Stimulated activated CD8-positive, alpha-beta memory T cell treated with anti-CD3 and anti-CD28 coated beads, Interleukin-7, amount 100 ng/mL, for 4 hours (primary cell): ENCODE measurements at regions not wholly inside any gene's neighbourhood (a gene's known extent, or its start where the extent isn't known, plus 50 kb on each side); places are given as distances from the start of the nearest gene placed in this dataset.

ENCODE experiments used
- DNase-seq, 2 donors: peaks; one replicate each; pipeline ENCODE4 v3.0.0-alpha.2; 2020; ENCODE audit warnings: low read depth in 2 of 2

DNA sequence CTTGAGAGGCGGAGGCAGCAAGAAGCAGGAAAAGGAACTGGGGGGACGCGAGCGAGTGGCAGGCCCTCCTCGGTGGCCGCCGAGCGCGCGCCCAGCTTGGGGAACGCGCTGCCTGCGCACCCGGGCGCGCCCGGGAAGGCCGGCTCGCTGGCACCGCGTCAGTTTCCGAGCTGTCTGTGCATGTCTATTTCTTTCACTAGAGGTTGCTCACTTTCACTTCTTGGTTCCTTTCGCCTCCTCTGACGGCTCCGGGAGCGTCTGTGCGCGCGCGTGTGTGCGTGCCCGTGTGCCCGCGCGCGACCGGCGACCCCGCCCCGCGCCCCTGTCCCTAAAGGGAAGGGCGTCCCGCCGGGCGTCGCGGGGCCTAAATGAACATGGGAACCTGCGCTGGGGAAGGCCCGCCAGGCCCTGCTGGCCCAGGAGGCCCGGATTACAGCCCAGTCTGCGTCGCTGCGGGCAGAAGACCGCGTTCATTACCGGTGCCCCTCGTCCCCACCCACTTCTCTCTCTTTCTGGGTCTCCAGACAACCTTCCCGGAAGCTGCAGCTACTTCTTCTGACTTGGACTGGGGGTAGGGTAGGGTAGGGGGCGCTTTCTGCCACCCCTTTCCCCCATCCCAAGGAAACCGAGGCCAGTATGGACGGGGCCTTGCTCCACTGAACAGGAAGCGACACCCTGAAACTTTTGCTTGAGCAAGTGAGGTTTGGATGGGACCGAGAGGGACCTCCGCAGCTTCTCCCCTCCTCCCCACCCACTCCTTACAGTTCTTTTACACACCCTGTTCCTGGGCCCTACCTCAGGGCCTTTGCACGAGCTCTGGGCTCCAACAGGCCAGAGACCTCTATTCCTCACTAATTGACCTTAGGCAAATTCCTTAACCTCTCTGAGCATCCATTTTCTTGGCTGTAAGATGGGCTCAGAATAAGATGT is 205.8 kb upstream of the IER5L start:
- DNase-seq, result peak; percentile 43 to 63

DNA sequence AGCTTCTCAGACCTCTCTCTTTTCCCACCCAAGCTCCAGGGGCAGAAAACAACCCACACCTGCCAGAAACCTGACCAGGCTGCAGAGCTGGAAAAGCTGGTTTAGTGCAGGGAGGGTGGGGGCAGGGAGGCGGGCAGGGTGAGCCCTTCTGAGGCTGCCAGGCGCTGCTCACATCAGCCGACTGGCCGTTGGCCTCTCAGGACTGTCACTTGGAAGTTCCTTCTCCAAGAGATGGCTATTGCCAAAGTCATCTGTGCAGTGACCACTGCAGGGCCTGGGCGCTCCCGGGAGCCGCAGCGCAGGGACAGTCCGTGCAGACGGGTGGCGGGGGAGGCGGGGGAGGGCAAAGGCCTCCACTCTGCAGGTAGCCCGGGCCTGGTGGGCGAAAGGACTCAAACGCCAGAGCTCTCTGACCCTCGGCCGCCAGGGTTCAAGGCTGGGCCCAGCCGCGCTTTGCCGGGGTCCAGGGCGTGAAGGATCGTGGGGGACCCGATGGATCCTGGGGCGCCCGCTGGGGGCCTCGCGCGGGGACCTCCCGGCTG is 205.0 kb upstream of the IER5L start:
- no peak for DNase-seq

DNA sequence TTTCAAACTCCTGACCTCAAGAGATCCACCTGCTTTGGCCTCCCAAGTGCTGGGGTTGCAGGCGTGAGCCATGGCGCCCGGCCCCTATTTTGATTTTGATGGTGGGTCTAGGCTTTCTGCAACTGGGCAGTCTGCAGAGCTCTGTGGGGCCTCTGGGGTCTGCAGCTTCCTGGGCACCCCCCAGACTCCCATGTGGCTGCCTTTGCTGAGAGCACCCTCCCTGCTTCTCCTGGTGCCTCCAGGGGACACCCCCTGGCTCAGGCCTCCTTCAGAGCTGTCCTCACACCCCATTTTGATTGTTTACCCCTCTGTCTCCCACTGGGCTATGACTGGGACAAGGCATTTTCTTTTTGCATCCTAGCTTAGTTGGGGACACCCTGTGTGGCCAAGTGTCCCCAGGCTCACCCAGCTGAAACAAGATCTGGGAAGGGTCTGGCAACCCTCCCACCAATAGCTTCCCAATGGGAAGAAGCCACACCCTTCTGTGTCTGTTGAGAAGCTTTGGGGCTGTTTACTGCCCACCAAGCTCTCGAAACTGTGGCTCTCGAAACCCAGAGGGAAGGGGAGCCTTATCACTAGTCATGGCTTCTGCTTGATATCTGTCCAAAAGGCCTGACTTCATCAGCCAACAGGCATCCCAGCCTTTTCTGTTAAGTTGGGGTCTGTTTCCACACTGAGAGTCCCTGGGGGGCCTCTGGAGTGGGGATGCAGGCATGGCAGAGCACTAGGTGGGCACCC is 204.4 kb upstream of the IER5L start:
- no peak for DNase-seq

DNA sequence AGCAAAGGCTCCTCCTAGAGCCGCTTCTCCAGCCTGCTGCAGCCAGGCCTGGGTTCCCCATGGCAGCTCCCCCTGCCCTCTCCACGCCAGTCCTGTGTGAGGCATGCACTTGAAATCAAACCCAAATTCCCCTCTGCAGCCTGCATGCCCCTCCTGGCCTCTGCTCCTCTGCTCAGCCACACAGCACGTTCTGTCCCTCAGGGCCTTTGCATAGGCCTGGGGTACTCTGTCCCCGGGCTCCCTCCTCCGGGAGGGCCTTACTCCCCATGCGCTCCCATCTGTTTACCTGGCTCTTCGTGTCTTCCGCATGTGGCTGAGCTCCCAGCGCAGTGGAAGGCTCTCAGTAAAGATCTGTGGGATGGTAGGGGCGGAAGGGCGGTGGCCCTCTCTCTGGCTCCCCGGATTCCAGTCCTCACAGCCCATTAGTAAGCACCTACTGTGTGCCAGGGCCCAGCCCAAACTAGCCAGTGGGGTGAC is 203.5 kb upstream of the IER5L start:
- no peak for DNase-seq

DNA sequence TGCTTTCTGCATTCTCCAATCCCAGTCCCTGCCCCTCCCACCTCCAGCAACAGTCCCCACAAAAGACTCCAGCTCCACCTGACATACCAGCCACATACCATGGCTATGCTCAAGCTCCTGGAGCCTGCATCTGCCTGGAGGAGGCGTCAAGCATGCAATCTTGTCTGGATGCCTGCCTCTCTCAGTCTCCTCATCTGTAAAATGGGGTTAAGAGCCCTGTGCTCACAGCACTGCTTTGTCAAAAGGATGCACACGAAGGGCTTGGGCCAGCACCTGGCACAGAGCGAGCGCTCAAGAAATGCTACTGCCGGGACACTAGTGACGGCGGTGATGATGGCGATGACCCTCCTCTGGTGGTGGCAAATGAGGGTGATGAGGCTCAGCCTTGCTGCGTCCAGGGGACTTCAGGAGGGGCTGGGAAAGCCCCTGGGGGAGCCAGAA is 202.9 kb upstream of the IER5L start:
- no peak for DNase-seq

DNA sequence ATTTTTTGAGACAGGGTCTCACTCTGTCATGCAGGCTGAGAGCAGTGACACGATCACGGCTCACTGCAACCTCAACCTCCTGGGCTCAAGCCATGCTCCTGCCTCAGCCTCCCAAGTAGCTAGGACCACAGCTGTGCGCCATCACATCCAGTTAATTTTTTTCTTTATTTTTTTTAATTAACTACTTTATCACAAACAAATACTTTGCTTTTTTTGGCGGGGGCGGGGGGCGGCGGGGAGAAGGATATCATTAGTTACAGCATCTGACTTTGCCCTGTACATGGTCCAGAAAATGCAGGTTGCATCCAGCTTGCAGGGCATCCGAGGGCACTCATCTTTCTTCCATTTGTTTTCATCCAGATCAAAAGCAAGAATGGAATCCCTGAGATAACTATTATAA is 201.8 kb upstream of the IER5L start:
- no peak for DNase-seq

DNA sequence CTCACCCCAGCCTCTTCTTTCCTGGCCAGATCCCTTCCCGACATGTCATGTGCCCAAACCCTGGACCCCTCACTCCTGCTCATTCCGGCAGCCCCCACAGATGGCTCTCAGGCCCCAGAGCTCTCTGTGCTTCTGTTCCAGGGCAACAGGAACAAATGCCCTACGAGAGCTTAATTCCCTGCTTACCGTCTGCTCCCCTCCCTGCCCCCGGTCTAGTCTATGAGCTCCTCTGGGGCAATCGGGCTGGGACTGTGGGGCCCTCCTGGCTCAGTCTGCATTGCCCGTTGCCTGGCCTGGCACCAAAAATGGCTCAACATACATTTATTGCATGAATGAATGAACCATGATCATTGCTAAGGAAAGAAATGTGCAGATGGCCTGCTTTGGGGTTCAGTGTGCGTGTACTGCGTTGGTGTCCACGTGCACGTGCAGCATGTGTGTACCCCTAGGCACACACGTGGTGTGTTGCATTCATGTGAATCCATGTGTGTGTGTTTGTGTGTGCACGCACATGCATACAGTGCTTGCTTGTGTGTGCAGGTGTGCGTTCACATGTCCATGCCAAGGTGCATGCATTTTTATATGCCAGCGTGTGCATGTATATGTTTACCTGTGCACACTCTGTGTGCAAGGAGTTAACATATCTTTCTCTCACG is 201.2 kb upstream of the IER5L start:
- no peak for DNase-seq

DNA sequence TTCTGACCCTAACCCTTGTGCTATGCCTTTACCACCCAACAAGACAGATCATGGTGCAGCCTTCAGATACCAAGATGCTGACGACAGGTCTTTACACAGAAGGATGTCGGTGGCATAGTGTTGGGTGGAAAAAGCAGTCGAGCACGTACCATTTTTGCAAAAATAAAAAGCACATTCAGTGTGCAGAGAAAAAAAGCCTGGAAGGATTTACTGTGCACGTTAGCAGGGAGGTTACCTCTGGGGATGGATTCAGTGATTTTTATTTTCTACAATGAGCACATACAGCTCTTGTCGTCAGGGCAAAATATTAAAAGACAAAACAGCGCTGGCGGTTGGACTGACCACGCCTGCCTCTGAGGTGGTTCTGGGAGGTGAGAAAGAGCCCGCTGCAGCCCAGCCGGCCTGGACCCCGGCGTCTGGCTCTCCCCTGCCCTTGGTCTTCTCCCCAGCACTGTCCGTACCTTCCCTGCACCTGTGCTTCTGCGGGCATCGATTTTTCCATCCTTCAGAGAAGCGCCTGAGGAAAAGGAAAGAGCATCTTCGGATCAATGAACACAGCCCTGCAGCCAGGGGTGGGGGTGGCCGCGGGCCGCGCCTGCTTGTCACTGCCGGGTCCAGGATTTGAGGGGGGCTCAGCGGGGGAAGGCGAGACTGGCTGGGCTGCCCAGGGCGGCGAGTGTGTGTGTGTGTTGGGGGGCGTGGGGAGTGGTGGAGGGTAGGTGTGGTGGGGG is 200.0 kb upstream of the IER5L start:
- no peak for DNase-seq

DNA sequence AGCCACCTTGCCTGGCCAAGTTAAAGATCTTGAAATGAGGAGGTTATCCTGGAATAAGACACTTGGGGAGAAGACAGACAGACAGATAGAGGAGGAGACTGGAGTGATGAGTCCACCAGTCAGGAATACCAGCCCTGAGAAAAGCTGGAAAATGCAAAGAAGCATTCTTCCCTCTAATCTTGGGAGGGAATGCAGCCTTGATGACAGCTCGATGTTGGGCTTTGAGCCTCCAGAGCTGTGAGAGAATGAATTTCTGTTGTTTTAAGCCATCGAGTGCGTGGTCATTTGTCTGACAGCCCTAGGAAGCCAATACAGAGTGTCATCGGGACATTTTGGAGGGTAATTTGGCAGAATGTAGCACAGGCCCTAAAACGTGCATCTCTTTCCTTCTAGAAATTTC is 199.1 kb upstream of the IER5L start:
- no peak for DNase-seq

DNA sequence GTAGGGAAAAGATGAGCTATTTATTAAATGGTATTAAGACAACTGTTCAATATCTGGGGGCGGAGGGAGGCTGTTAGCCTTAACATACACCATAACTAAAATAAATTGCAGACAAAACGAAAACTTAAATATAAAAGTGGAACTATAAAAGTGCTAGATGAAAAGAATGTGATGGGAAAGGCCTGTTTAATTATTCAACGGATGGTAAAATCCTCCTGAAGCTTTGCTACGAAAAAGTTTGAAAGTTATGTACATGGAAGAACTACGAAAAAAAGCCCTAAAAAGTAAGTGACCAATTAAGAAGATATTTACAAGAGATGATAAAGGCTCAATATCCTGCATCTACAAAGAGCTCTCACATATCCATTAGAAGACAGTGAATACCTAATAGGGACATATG is 197.8 kb upstream of the IER5L start:
- DNase-seq, result no peak

DNA sequence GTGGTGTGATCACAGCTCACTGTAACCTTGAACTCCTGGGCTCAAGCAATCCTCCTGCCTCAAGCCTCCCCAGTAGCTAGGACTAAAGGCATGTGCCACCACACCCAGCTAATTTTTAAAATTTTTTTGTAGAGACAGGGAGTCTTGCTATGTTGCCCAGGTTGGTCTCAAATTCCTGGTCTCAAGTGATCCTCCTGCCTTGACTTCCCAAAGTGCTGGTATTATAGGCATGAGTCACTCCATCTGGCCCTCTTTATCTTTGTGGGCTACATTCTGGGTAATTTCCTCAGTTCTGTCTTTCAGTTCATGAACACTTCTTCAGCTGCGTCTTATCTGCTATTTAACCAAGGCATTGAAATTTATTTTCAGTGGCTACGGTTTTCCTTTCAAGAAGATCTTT is 196.6 kb upstream of the IER5L start:
- no peak for DNase-seq

DNA sequence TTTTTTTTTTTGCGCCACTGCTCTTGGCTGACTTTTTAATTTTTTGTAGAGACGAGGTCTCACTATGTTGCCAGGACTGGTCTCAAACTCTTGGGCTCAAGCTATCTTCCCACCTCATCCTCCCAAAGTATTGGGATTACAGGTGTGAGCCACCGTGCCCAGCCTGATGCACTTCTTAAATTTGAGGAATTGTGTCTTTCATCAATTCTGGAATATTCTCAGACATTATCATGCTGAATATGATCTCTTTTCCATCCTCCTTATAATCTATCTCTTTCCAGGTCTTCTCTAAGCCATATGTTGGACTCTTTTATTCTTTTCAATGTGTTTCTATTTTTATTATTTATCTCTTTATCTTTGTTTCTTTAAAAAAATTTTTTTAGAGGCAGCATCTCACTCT is 196.2 kb upstream of the IER5L start:
- no peak for DNase-seq

DNA sequence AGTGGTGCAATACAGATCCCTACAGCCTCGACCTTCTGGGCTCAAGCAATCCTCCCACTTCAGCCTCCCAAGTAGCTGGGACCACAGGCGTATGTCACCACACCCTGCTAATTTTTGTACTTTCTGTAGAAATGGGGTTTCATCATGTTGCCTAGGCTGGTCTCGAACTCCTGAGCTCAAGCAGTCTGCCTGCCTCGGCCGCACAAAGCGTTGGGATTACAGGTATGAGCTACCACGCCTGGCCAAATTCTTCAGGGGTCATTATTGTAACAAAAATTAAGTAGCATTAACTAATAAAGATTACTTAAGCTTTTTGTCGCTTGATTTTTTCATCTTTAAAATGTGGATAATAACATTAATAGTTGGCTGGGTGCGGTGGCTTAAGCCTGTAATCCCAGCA is 195.3 kb upstream of the IER5L start:
- DNase-seq, result no peak

DNA sequence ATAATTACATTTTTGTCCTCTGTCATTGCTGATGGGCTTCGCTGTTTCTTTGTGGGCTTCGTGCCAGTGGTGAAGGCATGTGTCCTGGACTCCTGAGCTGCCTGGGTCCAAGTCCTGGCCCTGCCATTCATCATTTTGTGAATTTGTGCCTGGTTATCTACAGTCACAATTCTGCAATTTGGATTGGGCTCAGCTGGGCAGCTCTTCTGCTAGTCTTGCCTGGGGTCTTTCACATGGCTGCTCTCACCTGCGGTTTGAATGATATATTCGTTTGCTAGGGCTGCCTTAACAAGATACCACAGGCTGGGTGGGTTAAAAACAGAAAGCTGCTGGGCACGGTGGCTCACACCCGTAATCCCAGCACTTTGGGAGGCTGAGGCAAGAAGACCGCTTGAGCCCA is 192.7 kb upstream of the IER5L start:
- no peak for DNase-seq

DNA sequence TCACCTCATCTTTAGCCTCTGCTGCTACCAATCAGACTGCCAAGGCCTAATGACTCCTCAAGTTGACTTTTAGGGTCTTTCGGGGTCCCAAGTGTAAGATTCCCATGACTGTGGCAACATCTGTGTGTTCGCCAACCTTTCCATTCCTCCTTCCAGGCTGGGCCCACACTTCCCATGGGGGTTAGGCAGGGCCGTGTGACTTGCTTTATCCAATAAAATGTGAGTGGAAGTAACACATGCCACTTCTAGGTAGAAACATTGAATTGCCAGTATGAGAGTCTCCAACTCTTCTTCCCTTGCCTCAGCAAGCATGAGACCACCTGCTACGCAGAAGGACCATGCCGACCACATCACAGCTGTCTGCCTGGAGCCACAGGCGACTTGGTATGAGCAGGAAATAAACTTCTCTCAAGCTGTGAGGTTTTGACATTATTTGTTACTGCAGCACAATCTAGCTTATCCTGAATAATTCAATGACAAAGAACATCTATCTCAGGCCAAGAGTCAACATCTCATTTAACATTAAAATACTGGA is 190.4 kb upstream of the IER5L start:
- DNase-seq, result no peak

DNA sequence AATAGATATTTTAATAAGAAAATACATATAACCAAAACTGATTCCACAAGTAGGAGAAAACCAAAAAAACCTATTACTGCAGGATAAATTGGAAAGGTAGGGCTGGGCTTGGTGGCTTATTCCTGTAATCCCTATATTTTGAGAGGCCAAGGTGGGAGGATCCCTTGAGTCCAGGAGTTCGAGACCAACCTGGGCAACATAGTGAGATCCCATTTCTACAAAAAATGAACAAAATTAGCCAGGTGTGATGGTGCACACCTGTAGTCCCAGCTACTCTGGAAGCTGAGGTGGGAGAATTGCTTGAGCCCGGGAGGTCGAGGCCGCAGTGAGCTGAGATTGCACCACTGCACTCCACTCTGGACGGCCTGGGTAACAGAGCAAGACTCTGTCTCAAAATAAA is 189.2 kb upstream of the IER5L start:
- no peak for DNase-seq

DNA sequence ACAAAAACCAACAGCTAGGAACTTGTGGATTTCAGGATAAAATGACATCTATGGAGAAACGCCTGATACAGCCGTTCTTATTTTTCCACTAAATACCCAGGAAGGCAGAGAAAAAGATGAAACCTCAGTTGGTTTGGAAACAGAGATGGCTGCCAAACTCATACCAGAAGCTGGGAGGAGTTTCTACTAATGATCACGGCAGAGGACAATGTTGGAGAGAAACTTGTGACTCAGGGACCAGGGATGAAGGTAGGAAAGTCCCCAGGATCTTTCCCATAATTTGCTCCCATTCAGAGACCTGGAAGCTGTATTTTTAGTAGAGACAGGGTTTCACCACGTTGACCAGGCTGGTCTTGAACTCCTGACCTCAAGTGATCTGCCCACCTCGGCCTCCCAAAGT is 187.1 kb upstream of the IER5L start:
- no peak for DNase-seq

DNA sequence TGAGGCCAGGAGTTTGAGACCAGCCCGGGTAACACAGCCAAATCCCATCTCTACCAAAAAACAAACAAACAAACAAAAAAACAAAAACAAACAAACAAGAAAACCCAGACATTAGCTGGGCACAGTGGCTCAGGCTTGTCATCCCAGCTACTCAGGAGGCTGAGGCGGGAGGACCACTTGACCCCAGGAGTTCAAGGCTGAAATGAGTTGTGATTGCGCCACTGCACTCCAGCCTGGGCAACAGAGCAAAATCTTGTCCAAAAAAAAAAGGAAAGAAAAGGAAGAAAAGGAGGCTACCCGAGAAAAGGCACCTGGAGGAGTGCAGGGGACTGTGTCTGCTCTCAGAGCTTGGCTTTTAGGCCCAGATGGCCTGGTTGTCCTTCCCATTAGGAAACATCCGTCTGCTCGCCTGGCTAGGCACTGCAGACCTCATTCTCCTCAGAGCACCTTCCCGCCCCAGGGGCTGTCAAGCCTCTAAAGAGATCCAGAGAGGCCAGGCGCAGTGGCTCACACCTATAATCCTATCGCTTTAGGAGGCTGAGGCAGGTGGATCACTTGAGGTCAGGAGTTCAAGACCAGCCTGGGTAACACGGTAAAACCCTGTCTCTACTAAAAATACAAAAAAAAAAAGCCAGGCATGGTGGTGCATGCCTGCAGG is 185.3 kb upstream of the IER5L start:
- no peak for DNase-seq

DNA sequence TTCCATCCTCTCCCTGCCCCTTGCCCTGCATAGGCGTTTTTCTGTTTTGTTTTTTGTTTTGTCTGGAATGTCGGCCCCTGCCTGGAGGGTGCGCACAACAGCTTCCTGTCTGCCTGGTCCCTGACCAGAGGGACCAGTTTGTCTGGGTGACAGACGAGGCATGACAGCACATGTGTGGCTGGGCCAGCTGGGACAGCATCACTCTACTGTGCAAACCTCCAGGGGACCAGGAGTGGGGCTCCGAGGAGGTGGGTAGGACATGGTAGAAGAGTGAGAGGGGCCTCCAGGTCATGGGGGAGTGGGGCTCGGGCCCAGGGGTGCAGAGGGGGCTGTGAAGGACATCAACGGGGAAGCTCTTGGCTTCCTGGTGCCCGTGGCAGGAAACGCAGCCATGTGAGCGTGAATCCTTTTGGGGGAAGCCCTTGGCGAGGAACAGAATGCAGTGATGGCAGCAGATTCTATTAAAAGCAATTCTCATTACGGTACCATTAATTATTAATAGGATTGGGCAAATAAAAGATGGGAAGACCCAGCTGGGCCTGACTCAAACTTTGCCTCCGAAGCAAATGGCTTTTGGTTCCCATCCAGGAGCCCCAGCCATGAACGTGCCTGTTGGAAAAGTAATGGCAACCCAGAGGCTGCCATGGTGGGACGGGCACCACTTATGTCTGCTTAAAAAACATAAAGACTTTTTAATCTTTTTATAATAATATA is 184.4 kb upstream of the IER5L start:
- DNase-seq, result no peak

DNA sequence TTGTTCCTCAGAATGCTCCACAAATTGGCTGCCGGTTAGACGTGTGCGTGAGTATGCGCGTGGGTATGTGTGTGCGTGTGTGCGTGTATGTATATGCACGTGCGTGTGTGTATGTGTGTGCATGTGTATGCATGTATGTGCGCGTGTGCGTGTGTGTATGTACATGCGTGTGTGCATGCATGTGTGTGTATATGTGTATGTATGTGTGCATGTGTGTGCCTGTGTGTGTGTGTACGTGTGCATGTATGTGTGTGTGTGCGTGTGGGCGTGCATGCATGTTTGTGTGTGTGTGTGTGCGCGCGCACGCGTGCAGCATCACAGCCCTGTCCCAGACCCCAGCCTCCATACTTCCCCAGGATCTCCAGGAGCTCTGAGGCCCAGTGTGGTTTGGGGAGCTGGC is 183.1 kb upstream of the IER5L start:
- no peak for DNase-seq
